ENCODE measurements at regions not wholly inside any gene's neighbourhood (a gene's known extent, or its start where the extent isn't known, plus 50 kb on each side); places are given as distances from the start of the nearest gene placed in this dataset.

GRCh38 chr5:38764937-38765391 is 80.8 kb upstream of the OSMR start:
- no peaks in the 10 kb centered on the region for H3K9me3 ChIP-seq
- no peaks in the 10 kb centered on the region for H3K4me1 ChIP-seq
- intact Hi-C loops (cut with DNase I; ENCODE audit: low total_unique reads) (no loop called here), in situ Hi-C loops (cut with MboI; ENCODE audit: low sequenced_read_pairs in 4 of 4) (no loop called here)
- TF ChIP-seq CTCF (IDR thresholded peaks at IDR 0.05 in 4 of 5, conservative IDR thresholded peaks at IDR 0.05 in 1 of 5), result no peak
- no peak for TF ChIP-seq POLR2A (IDR thresholded peaks at IDR 0.05)
- no peaks in the 10 kb centered on the region for H3K36me3 ChIP-seq
- no peak overlapping the region for H3K4me3 ChIP-seq
- DNase-seq (no peak), ATAC-seq (no peak)
- H3K27me3 ChIP-seq, result no peaks in the 10 kb centered on the region
- no peak overlapping the region for H3K27ac ChIP-seq

GRCh38 chr5:38765399-38765861 is 80.4 kb upstream of the OSMR start:
- intact Hi-C loops (cut with DNase I; ENCODE audit: low total_unique reads) (no loop called here), in situ Hi-C loops (cut with MboI; ENCODE audit: low sequenced_read_pairs in 4 of 4) (no loop called here)
- no peak for TF ChIP-seq POLR2A (IDR thresholded peaks at IDR 0.05)
- no peak for TF ChIP-seq CTCF (IDR thresholded peaks at IDR 0.05 in 4 of 5, conservative IDR thresholded peaks at IDR 0.05 in 1 of 5)
- H3K4me1 ChIP-seq, result no peaks in the 10 kb centered on the region
- H3K9me3 ChIP-seq, result no peaks in the 10 kb centered on the region
- no peak overlapping the region for H3K27ac ChIP-seq
- no peaks in the 10 kb centered on the region for H3K27me3 ChIP-seq
- no peaks in the 10 kb centered on the region for H3K36me3 ChIP-seq
- DNase-seq, result no peak
- no peak overlapping the region for H3K4me3 ChIP-seq
- no peak for ATAC-seq

- no peak overlapping the region for H3K4me3 ChIP-seq
- no peak overlapping the region for H3K27ac ChIP-seq
- no peaks in the 10 kb centered on the region for H3K27me3 ChIP-seq
- intact Hi-C loops (cut with DNase I; ENCODE audit: low total_unique reads), result no loop called here
- TF ChIP-seq CTCF (IDR thresholded peaks at IDR 0.05 in 4 of 5, conservative IDR thresholded peaks at IDR 0.05 in 1 of 5), result no peak
- TF ChIP-seq POLR2A (IDR thresholded peaks at IDR 0.05), result no peak
- H3K4me1 ChIP-seq, result no peaks in the 10 kb centered on the region
- in situ Hi-C loops (cut with MboI; ENCODE audit: low sequenced_read_pairs in 4 of 4), result no loop called here
- no peaks in the 10 kb centered on the region for H3K9me3 ChIP-seq
- H3K36me3 ChIP-seq, result no peaks in the 10 kb centered on the region
- no peak for ATAC-seq
- no peak for DNase-seq
Observed at GRCh38 chr5:38766151-38766550, 79.7 kb upstream of the OSMR start.

GRCh38 chr5:38768412-38769211 is 77.2 kb upstream of the OSMR start:
- no peak for DNase-seq
- in situ Hi-C loops (cut with MboI; ENCODE audit: low sequenced_read_pairs in 4 of 4), result no loop called here

More at GRCh38 chr5:38768412-38769211, 77.2 kb upstream of the OSMR start:
- Histone ChIP-seq H3K27ac (peak overlapping the region in 3 of 4 donors; percentile 31 to 48 (median 41)), H3K9me3 (no peaks in the 10 kb centered on the region), H3K4me3 (no peak overlapping the region), H3K27me3 (no peaks in the 10 kb centered on the region), H3K36me3 (no peaks in the 10 kb centered on the region), H3K4me1 (no peaks in the 10 kb centered on the region)
- intact Hi-C loops (cut with DNase I; ENCODE audit: low total_unique reads), result no loop called here
- TF ChIP-seq CTCF (IDR thresholded peaks at IDR 0.05 in 4 of 5, conservative IDR thresholded peaks at IDR 0.05 in 1 of 5) (no peak), POLR2A (IDR thresholded peaks at IDR 0.05) (no peak)
- ATAC-seq, result peak; percentile 66 to 82
